SK-N-MC (cell line): ENCODE measurements at regions not wholly inside any gene's neighbourhood (a gene's known extent, or its start where the extent isn't known, plus 50 kb on each side); places are given as distances from the start of the nearest gene placed in this dataset.

Experiments used
- EZH2 ChIP-seq: fragments of 200-600 bp; sonication (generic); IDR thresholded peaks from one replicate; pipeline ENCODE4 v1.6.1; 2017; ENCODE audit warnings: antibody characterized with exemption
- FOXP2 ChIP-seq: optimal IDR thresholded peaks from 2 replicates; pipeline ENCODE3; 2011; ENCODE audit warnings: mild to moderate bottlenecking, moderate library complexity; ENCODE audit not compliant: insufficient read depth; ENCODE audit errors: extremely low read length, control extremely low read depth
- POLR2AphosphoS5 ChIP-seq: IDR thresholded peaks from 2 replicates; pipeline ENCODE4 v1.6.1; 2012; ENCODE audit warnings: mild to moderate bottlenecking, low read depth, low read length, borderline replicate concordance

DNA sequence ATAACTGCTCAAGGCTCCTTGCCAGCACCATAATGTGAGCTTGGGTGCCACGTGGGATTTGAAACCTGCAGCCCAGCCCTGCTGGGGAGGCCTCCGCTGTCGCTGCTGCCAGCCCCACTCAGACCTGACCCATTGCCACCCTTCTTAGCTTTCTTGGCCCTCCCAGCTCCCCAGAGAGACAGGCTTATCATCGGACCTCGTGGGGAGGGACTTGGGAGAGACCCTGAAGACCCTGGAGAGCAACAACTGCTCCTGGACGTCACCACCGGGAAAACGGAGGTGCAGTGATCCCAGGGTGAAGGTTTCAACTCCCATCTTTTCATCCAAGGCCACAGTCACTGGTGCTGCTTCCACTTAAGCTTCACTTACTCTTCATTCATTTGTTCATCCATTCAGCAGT, 596.1 kb downstream of the PTPRU start:
- no peak for TF ChIP-seq EZH2
- TF ChIP-seq POLR2AphosphoS5: no peak
- TF ChIP-seq FOXP2: no peak
